ENCODE measurements at regions not wholly inside any gene's neighbourhood (a gene's known extent, or its start where the extent isn't known, plus 50 kb on each side); places are given as distances from the start of the nearest gene placed in this dataset.

GRCh38 chr5:118637947-118638670 is 350.2 kb downstream of the DTWD2 start:
- no peak overlapping the region for H3K4me2 ChIP-seq (ENCODE audit: insufficient read depth, low read length)
- H3K79me2 ChIP-seq (ENCODE audit: control insufficient read depth, insufficient read depth, low read length): no peaks in the 10 kb centered on the region
- intact Hi-C loops (cut with micrococcal nuclease) (no loop called here), dilution Hi-C loops (cut with MboI; ENCODE audit: extremely low pct_ligation_motif_present, low sequenced_read_pairs) (no loop called here)
- no peaks in the 10 kb centered on the region for H3K4me1 ChIP-seq (ENCODE audit: control insufficient read depth, extremely low read depth, insufficient read depth, low read length)
- no peaks in the 10 kb centered on the region for H3K9me1 ChIP-seq (replicated peaks; ENCODE audit: control insufficient read depth, extremely low read depth, insufficient read depth, low read length)
- CTCF ChIA-PET: no interaction called here
- H3K27ac ChIP-seq (ENCODE audit: insufficient read depth, low read depth, low read length): no peak overlapping the region
- BruUV-seq (replicated peaks): no TSS peak
- DNase-seq (ENCODE audit: low read depth, low spot score) (no peak), FAIRE-seq (no peak)
- POLR2A ChIA-PET: no interaction called here
- no peak overlapping the region for H3K4me3 ChIP-seq (replicated peaks in 1 of 3; ENCODE audit: insufficient read depth in 1 of 3, low read depth in 1 of 3, low read length in 3 of 3)
- no peak overlapping the region for H3K9ac ChIP-seq (replicated peaks; ENCODE audit: extremely low read depth, insufficient read depth, low read length)
- no peak overlapping the region for H2AFZ ChIP-seq (ENCODE audit: low read depth, low read length)
- H4K20me1 ChIP-seq (replicated peaks; ENCODE audit: control insufficient read depth, extremely low read depth, insufficient read depth, low read length): no peaks in the 10 kb centered on the region
- no peaks in the 10 kb centered on the region for H3K36me3 ChIP-seq (ENCODE audit: control insufficient read depth in 2 of 2, extremely low read depth in 1 of 2, insufficient read depth in 2 of 2, low read length in 2 of 2)
- peaks cover 2% of the 10 kb centered on the region for H3K9me3 ChIP-seq (replicated peaks; ENCODE audit: control insufficient read depth, insufficient read depth, low read length)
- TF ChIP-seq GATA2 (IDR thresholded peaks at IDR 0.05; ENCODE audit: insufficient read depth, insufficient read length, low read depth, low read length) (no peak), EZH2 (IDR thresholded peaks at IDR 0.05; ENCODE audit: borderline replicate concordance, low read depth, low read length, severe bottlenecking) (no peak), FOS (IDR thresholded peaks at IDR 0.05; ENCODE audit: borderline replicate concordance, insufficient read depth, low read length) (no peak), MAX (IDR thresholded peaks at IDR 0.05; ENCODE audit: insufficient read depth, insufficient read length) (no peak), POLR2A (IDR thresholded peaks at IDR 0.05; ENCODE audit: low read depth, low read length) (no peak), MYC (IDR thresholded peaks at IDR 0.05; ENCODE audit: low read depth, low read length) (no peak), POLR2AphosphoS5 (IDR thresholded peaks at IDR 0.05; ENCODE audit: insufficient read depth, low read depth, low read length) (no peak), JUN (IDR thresholded peaks at IDR 0.05; ENCODE audit: borderline replicate concordance, insufficient read depth, insufficient read length, low read depth) (no peak), CTCF (IDR thresholded peaks at IDR 0.05; ENCODE audit: extremely low read depth in 1 of 2, insufficient read depth in 1 of 2, low read depth in 1 of 2, low read length in 2 of 2) (no peak)
- H3K27me3 ChIP-seq (ENCODE audit: control insufficient read depth in 2 of 2, insufficient read depth in 2 of 2, low read length in 2 of 2): no peaks in the 10 kb centered on the region
